ENCODE measurements at regions not wholly inside any gene's neighbourhood (a gene's known extent, or its start where the extent isn't known, plus 50 kb on each side); places are given as distances from the start of the nearest gene placed in this dataset.

DNA sequence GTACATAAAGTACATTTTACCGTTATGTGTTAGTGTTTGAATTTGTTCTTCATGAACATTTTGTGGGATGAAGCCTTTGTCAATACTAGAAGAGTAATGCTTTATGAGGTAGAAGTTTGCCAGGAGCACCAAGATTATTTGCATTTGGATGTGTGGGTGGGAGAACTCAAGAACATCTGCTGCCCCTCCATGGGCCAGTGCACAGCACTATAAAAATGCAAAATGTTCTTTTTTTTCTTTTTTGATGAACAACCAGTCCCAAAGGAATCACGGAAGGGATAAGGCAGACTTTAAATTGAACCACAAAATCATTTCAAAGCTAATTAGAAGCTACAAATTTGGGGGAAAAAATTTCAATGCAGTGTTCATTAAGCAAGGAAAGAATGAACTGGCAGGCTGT is 300.3 kb upstream of the NWD2 start:
- H3K4me1 ChIP-seq (ENCODE audit: insufficient read depth, low read length, severe bottlenecking): no peaks in the 10 kb centered on the region
- no peak overlapping the region for H3K4me2 ChIP-seq (ENCODE audit: low read length)

DNA sequence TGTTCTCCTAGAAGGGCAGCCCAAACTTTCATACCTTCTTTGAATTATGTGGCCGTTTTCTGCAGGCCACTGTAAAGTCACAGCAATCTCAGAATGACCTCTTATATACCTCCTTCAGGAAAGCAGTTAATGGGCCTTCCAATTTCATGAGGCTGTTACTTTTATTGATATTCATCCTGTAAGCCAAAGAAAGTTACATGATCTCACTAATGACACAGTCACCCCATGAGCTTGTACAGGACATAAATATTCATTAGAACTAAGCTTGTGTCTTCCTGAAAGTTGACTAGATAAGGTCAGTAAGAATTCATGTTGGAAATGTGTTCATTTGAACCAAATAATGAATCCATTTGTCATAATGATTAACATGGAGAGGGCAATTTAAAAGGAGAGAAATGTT is 283.1 kb upstream of the NWD2 start:
- Histone ChIP-seq H3K27ac (ENCODE audit: low read depth, low read length, poor library complexity, severe bottlenecking) (no peak overlapping the region), H3F3A (ENCODE audit: insufficient read depth, low read length) (no peaks in the 10 kb centered on the region), H3K9me2 (ENCODE audit: low read depth, low read length) (no peaks in the 10 kb centered on the region), H3K4me3 (ENCODE audit: low read depth, low read length, poor library complexity, severe bottlenecking) (no peak overlapping the region), H3K79me2 (ENCODE audit: insufficient read depth, low read length) (no peaks in the 10 kb centered on the region), H3K27me3 (ENCODE audit: insufficient read depth, low read length) (no peaks in the 10 kb centered on the region), H3K4me1 (ENCODE audit: insufficient read depth, low read length, severe bottlenecking) (no peaks in the 10 kb centered on the region), H4K20me1 (ENCODE audit: insufficient read depth, low read length) (no peaks in the 10 kb centered on the region), H3K9ac (ENCODE audit: low read length) (no peak overlapping the region), H3K4me2 (ENCODE audit: low read length) (no peak overlapping the region), H2AFZ (ENCODE audit: low read length) (no peak overlapping the region), H3K36me3 (ENCODE audit: insufficient read depth, low read length) (no peaks in the 10 kb centered on the region), H3K9me3 (ENCODE audit: low read length) (no peaks in the 10 kb centered on the region)
- TF ChIP-seq, protein P1, sequence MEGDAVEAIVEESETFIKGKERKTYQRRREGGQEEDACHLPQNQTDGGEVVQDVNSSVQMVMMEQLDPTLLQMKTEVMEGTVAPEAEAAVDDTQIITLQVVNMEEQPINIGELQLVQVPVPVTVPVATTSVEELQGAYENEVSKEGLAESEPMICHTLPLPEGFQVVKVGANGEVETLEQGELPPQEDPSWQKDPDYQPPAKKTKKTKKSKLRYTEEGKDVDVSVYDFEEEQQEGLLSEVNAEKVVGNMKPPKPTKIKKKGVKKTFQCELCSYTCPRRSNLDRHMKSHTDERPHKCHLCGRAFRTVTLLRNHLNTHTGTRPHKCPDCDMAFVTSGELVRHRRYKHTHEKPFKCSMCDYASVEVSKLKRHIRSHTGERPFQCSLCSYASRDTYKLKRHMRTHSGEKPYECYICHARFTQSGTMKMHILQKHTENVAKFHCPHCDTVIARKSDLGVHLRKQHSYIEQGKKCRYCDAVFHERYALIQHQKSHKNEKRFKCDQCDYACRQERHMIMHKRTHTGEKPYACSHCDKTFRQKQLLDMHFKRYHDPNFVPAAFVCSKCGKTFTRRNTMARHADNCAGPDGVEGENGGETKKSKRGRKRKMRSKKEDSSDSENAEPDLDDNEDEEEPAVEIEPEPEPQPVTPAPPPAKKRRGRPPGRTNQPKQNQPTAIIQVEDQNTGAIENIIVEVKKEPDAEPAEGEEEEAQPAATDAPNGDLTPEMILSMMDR (IDR thresholded peaks at IDR 0.05; ENCODE audit: low read length): no peak
- no peak for TF ChIP-seq EZH2 (IDR thresholded peaks at IDR 0.05; ENCODE audit: borderline replicate concordance, low read length)

More for the DNA sequence above, 300.3 kb upstream of the NWD2 start:
- no peak overlapping the region for H3K4me3 ChIP-seq (ENCODE audit: low read depth, low read length, poor library complexity, severe bottlenecking)
- H3K9me2 ChIP-seq (ENCODE audit: low read depth, low read length): no peaks in the 10 kb centered on the region
- no peaks in the 10 kb centered on the region for H3F3A ChIP-seq (ENCODE audit: insufficient read depth, low read length)
- TF ChIP-seq EZH2 (IDR thresholded peaks at IDR 0.05; ENCODE audit: borderline replicate concordance, low read length): no peak
- TF ChIP-seq, protein P1 (IDR thresholded peaks at IDR 0.05; ENCODE audit: low read length): no peak
- H3K79me2 ChIP-seq (ENCODE audit: insufficient read depth, low read length): no peaks in the 10 kb centered on the region
- no peak overlapping the region for H2AFZ ChIP-seq (ENCODE audit: low read length)
- no peaks in the 10 kb centered on the region for H3K9me3 ChIP-seq (ENCODE audit: low read length)
- no peaks in the 10 kb centered on the region for H3K36me3 ChIP-seq (ENCODE audit: insufficient read depth, low read length)
- no peaks in the 10 kb centered on the region for H3K27me3 ChIP-seq (ENCODE audit: insufficient read depth, low read length)
- H3K27ac ChIP-seq (ENCODE audit: low read depth, low read length, poor library complexity, severe bottlenecking): no peak overlapping the region
- no peak overlapping the region for H3K9ac ChIP-seq (ENCODE audit: low read length)
- no peaks in the 10 kb centered on the region for H4K20me1 ChIP-seq (ENCODE audit: insufficient read depth, low read length)

DNA sequence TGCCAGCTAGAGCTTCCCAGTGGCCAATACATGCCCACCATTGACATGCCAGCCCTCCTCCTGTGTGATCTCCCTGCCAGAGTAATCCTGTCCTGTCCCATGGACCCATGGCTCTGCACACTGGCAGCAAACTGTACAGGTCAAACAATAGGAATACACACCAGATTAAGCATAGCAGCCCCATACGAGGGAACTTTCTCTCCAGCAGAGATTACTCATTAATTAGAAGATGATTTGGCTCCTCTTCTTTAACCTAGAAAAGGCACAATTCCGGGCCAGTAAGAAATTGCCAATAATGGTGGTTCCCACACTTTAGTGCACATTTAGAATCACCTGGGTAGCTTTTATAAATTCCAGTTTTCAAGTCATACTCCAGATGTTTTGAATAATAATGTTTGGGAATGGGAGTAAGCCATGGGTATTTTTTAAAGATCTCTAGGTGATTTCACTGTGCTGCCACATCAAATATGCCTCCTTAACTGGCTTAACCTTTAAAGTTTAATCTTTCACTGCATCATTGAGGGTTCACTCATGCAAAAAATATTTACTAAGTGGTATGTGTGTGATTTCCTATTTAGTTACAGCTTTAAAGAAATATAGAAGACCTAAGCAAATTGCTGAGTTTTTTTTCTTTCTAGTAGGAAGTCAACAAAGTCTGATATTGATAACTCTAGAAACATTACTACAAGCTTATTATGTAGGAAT is 277.6 kb upstream of the NWD2 start:
- Histone ChIP-seq H2AFZ (ENCODE audit: low read length) (no peak overlapping the region), H3K27ac (ENCODE audit: low read depth, low read length, poor library complexity, severe bottlenecking) (no peak overlapping the region), H3K4me3 (ENCODE audit: low read depth, low read length, poor library complexity, severe bottlenecking) (no peak overlapping the region), H3K36me3 (ENCODE audit: insufficient read depth, low read length) (no peaks in the 10 kb centered on the region), H3F3A (ENCODE audit: insufficient read depth, low read length) (no peaks in the 10 kb centered on the region), H3K27me3 (ENCODE audit: insufficient read depth, low read length) (no peaks in the 10 kb centered on the region), H3K79me2 (ENCODE audit: insufficient read depth, low read length) (no peaks in the 10 kb centered on the region), H4K20me1 (ENCODE audit: insufficient read depth, low read length) (no peaks in the 10 kb centered on the region), H3K9me3 (ENCODE audit: low read length) (no peaks in the 10 kb centered on the region), H3K4me2 (ENCODE audit: low read length) (no peak overlapping the region), H3K9me2 (ENCODE audit: low read depth, low read length) (no peaks in the 10 kb centered on the region), H3K9ac (ENCODE audit: low read length) (no peak overlapping the region), H3K4me1 (ENCODE audit: insufficient read depth, low read length, severe bottlenecking) (no peaks in the 10 kb centered on the region)
- no peak for TF ChIP-seq EZH2 (IDR thresholded peaks at IDR 0.05; ENCODE audit: borderline replicate concordance, low read length)
- TF ChIP-seq, protein P1 (IDR thresholded peaks at IDR 0.05; ENCODE audit: low read length): no peak

All from OCI-LY1 (cell line).